NK-92 (cell line): ENCODE measurements at regions not wholly inside any gene's neighbourhood (a gene's known extent, or its start where the extent isn't known, plus 50 kb on each side); places are given as distances from the start of the nearest gene placed in this dataset.
A peak's percentile ranks its signal among the peaks of the same experiment; 100 is the strongest.

ENCODE experiments used
- DNase-seq: peaks from one replicate; lab custom pipeline; 2025; ENCODE audit not compliant: unreplicated experiment; lab: John Stamatoyannopoulos, UW

DNA sequence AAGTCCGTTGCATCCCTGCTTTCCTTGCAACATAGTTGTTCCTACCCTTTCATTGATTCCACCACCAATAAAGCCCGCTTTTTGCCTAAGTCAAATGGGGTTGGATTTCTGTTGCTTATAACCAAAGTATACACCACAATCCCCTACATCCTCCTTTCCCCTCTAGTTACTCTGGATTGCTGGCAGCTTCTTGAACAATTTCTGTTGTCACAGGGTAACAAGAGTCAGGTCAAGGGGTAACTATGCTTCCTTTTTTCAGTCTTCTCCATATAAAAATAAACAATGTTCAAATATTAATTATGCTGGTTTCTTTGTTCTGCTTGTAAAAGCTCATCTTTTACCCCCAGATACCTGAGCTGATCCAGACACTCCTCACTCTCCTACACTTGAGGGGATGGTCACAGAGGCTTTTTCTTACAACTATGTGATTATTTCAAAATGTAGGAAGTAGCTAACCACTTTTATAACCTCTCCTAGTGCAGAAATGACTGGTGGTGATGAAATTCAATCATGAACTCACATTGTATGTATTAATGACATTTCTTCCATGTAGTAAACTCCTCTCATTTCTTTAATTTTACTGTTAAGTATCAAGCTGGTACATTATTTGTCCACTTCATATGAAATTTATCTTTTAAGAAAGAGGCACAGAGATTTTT is 136.5 kb downstream of the SNX18 start:
- DNase-seq, result no peak

DNA sequence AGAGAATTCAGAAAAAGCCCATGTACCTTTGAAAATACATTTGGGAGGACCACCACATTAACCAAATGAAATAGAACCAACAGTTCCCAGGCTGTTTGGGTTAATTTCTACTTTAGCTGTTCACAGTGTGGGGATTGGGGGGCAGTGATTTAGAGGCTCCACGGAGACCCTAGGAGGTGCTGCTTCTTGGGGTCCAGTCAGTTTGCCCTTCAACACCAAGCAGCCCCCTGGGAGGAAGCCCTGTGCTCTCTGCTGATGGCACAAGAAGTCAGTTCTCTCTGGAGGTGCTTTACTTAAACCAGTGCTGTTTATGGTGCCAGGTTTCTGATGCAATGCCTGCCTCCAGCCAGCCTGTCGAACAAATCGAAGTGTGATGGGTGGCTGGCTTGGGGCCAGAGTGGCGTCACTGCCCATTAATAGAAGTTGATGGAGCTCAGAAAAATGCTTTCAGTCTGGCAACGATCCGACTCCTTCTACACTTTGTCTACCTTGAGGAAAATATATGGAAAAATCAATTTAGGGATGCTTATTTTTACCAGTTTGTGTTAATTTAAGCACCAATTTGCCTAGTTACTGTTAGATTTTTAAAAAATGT is 134.0 kb downstream of the SNX18 start:
- no peak for DNase-seq

DNA sequence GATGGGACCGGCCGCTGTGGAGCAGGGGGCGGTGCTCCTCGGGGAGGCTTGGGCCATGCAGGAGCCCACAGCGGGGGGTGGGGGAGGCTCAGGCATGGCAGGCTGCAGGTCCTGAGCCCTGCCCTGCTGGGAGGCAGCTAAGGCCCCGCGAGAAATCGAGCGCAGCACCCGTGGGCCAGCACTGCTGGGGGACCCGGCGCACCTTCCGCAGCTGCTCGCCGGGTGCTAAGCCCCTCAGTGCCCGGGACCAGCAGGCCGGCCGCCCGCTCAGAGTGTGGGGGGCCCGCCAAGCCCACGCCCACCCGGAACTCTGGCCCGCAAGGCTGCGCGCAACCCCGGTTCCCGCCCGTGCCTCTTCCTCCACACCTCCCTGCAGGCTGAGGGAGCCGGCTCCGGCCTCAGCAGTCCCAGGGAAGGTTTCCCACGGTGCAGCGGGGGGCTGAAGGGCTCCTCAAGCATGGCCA is 131.5 kb downstream of the SNX18 start:
- no peak for DNase-seq

DNA sequence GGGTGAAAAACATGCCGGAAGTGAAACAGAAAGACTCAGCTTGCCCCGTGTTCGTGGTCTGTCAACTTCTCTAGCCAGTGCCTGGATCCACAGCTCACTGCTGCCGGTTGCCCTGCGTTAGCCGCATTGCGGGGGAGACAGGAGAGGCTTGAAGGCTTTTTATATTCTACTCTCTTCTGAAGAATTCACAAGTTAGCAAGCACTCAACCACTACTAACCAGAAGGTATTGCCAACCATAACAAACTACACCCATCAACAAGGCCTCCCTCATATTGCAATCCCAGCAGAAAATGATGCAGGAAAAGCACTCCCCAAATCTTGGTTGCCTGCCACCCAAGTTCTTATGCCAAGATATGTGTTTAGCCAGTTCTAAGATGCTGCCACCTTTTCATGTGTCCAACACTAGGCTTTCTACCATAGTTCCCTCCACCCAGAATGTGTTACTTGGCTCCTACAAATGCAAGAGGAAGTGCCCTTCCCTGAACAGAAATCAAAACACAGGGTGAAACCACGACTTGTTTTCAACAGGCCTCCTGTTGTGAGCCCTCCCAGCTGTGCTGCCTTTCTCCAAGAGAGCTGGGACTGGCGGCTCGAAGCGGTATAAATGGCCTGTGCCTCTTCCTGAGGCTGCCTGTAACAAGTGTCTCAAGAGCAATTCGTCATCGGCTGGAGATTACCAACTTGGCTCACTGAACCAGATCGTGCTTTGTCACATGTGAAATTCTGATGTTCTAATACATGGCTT is 129.0 kb downstream of the SNX18 start:
- DNase-seq, result peak; percentile 19

DNA sequence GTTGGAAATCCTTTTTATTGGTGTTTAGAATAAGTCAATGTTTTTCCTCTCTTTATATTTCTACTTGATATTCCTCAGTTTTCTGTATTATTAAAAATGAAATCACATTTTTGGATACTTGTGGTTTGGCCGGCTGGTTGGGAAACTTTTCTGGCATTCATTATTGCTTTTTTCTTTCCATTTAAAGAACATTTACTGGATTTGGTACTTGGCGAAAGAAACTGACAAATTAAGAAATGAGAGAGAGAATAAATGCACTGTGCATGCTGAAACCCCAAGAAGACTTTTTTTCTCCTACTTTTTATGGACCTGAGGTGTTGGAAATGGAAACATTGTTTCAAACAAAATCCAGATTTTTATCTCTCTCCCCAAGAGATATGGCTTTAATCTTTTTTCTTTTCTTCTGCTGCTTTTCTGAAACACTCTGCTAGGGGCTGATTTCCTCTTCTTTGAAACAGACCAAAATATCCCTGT is 128.4 kb downstream of the SNX18 start:
- DNase-seq, result no peak

DNA sequence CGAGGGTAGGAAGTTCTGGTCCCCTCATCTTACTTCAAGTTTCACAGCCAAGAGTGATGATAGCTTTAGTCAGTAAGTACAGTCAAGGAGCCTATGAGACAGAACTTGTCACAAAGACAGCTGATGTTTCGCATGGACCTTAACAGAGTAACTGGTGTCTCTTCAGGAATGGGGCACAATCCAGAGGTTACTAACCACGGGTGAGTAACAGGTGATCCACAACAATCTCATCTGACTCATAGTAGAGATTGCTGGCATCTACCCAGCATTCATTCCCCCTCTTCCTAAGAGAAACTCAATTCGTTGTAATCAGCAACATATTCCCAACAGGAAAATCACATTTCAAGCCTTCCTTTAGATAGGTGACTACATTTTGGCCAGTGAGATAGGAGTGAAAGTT is 126.7 kb downstream of the SNX18 start:
- no peak for DNase-seq

DNA sequence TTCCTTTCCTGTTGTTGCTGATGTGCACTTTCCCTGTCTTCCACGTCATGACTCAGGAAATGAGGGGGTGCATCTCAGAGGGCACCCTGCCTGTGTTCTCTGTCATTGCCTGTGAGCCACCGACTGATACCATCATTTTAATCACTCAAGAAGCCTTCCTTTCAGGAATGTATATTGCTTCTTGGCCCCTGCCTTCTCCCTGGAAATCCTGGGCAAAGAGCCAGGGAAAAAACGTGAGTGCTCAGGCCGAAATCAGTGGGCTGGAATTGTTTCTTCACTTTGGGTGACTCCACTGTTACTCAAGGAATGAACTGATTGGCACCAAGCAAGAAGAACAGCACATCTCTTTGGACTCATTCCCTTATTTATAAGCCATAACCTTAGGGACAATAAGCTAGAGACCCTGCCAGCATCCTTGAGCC is 126.1 kb downstream of the SNX18 start:
- no peak for DNase-seq

DNA sequence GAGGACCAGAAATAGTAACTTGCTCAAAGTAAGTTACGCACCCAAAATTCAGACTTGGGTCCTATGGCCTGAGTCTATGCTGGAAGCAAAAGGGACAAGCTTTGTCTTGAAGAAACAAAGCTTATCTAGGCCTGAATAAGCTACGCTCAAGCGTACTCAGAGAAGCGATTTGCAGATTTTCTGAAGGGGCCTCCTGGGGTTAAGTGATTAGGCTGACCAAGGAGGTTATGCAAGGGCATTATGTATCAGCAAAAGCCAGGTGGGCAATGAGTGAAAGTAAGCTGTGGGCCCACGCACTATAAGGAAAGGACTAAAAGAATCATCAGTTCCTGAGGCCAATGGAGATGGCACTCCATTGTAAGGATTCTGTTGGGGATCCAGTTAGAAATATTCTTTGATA is 122.1 kb downstream of the SNX18 start:
- DNase-seq, result no peak

DNA sequence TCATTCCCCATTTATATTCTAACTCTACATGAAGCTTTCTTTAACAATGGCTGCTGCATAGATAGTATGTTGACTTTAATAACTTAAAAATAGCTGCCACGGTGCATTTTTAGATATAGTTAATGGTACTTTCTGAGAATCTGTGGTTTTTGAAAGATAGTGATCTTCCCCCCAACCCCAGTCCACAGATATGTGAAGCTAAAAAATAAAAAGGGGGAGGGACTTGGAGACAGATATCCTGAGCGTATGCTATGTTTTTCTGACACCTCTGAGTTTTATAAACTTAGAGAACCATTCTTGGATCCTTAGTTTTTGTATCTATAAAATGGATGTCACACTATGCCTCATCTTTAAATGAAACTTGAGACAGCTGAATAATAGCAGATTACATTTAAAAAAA is 120.5 kb downstream of the SNX18 start:
- DNase-seq, result no peak

DNA sequence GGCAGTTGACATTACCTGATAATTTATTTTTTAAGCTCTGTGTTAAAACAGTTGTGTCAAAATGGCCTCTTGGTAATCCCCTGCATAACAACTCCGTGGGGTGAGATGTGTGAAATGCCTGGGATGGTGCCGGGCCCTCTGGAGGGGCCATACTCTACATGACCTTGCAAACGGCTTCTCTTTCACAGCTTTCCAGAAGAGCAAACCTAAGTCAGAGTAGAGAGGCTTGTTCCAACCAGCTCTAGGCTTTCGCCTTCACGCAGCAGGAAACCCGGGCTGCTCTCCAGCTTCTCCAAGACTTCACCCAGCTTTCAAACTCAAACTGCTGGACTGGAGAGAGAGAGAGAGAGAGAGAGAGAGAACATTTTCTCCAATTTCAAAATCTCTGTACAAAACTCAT is 120.1 kb downstream of the SNX18 start:
- DNase-seq, result no peak

DNA sequence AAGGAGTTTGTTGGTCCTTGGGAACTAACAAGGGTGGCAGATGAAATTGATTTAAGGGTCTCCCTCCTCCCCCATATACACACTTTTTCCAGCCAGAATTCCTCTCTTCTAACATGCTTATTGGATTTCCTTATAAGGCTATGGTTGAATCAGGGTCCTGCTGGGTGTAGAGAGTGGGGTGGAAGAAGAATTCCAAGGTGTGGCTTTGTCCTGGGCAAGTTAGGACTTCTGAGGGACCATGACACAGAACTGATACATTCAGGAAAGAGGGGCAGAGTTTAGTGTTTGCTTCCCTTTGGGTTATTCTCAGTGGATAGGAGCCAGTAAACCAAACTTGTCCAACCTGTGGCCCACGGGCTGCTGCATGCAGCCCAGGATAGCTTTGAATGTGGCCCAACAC is 116.5 kb downstream of the SNX18 start:
- no peak for DNase-seq

DNA sequence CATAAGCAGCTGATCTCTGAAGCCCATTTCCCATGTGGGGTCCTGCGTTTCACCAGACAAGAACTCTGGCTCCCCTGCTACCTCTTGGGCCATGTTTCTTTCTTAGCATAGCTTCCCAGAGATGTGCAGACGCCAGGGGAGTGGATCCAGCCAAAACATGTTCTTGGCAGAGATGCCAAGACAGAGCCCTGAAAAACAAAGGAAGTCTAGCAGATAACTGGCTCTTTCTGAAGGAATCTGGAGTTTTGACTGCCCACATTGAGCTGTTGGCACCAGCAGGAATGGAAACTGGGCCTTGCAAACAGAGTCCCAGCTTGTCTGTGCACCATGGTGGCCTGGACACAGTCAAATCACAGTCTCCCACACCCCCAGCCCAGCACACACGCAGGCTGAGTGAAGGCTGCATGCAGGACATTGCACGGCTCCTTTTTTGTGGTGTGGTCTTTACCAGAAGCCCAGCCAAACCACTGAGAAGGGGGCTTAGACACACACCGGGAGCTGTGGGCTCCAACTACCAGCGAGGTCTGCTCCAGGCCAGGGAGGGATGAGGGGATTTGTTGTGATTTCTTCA is 114.7 kb downstream of the SNX18 start:
- DNase-seq, result no peak

DNA sequence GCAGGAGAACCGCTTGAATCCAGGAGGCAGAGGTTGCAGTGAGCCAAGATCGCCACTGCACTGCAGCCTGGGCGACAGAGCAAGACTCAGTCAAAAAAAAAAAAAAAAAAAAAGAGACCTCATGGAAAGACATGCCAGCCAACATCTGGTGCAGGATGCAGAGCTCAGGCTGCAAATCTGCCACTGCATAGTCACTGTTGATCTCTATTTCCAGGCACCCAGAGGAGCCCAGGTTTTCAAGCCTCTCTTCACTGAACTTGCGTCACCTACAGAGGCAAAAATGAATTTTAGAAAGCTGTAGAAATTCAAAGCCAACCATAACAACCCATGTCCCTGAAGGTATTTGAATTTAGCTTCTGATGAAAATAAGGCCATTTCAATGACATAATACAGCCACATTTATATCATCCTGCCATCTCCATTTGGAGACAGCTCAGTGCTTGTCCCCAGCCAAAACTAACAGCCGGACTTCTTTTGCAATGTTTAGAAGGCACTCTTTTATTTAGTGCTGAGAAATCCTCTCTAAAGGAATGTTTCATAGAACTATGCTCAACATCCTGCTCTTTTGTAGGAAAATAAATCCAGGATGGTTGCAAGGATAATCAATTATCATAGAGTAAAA is 113.3 kb downstream of the SNX18 start:
- DNase-seq, result no peak

DNA sequence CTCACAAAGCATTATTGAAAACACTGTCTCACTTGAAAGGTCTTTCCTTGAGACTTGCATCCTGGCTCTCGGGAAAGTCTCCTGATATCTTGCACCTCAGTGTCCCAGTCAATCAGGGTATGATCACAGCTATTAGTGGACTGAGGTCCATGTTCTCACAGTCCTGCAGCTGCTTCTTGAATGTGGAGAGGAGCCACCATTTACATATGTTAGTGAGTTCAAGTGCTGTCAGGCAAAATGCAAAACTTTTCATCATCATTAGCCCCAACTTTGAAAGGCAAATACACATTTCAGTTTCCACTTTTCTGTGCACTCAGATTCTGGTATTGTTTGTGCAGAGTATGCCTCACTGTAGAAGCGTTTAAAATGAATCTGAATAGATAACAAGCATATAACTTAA is 111.6 kb downstream of the SNX18 start:
- no peak for DNase-seq

DNA sequence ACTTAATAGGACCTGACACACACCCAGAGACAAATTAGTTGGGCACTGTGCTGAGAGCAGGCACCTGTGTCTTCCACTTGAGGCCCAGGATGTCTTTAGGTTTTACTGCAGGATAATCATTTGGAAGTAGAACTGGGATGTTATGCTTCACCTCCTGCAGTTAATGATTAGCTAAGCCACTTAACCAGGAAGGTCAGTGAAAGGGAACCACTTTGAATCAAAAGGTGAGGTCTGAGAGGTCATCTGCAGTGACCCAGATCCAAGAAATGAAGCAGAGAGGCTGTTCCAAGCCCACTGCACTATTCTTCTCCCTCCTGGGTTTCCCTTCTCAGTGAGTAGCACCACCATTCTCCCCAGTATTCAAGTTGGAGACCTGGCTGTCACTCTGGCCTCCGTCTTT is 110.5 kb downstream of the SNX18 start:
- no peak for DNase-seq

DNA sequence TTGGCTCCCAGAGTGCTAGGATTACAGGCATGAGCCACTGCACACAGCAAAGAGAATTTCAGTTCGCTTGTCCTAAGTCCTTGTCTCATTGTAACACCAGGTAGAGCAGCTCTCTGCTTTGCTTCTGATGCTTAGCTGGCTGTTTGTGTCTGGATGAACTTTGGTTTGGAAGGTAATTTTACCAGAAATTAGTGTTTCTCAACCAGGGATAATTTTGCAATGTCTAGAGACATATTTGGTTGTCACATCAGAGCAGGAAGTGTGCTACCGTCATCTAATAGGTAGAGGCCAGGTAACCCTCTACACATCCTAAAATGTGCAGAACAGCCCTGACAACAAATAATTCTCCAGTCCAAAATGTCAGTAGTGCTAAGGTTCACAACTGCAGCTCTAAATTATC is 108.8 kb downstream of the SNX18 start:
- DNase-seq, result no peak

DNA sequence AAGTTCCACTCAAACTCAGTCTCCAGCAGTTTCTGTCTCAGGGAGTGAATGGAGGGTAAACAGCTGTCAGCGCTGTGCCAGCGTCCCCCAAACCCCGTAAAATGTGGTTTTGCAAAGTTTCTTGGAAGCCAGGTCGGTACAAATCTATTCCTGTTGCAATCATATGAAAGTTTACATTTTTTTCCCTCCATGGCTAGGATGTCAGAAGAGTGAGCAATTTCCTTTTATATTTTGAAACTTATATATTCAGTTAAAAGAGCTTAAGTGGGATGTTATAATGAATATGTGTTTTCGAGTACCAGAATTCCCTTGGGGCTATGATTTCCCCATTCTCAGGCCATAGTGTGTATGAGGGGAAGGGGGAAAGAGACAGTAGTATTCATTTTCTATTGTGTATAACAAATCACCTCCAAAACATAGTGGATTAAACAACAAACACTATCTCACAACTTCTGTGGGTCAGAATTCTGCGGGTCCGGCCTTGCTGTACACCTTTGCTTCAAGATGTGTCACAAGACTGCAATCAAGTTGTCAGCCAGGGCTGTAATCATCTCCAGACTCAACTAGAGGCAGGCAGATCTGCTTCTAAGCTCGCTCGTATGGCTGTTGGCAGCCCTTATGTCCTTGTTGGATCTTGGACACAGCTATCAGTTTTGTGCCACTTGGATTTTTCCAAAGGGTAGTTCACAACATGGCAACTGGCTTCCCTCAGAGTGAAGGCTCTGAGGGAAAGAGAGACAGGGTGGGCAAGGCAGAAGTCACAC is 107.4 kb downstream of the SNX18 start:
- DNase-seq, result no peak

DNA sequence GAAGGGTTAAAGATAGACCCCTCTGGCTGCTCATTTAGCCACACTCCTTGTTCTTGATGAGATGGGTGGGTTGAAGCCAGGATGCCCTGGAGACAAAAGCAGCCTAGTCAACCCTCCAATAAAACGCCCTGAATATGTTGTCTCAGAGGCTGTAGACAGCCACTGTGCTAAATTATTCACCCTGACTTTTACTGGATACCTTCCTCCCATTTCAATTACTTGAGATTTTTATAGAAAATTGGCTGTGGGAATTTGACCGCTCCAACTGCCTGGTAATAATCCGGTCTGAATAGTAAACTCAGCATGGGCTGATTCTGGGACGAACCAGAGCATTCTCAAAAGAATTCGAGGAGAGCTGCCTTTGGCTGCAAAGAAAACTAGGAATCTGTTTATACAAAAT is 104.2 kb downstream of the SNX18 start:
- DNase-seq, result no peak

DNA sequence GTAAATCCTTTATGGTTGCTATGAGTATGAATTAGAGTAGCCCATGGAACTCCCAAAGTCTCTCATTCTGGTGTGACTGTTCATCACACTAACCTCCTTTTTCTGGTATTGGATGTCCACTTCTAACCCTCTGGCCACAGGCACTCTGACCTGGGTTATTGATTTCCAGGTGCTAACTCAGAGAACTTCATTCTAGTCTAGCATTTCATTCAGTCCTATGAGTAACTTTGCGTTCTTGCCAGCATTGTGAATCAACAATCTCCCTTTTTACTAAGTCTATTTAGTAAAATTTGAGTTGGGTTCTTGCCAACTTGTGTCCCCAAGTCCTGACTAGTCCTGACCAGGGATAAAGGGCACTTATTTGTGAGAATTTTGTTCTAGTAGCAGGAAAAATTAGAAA is 103.5 kb downstream of the SNX18 start:
- no peak for DNase-seq

DNA sequence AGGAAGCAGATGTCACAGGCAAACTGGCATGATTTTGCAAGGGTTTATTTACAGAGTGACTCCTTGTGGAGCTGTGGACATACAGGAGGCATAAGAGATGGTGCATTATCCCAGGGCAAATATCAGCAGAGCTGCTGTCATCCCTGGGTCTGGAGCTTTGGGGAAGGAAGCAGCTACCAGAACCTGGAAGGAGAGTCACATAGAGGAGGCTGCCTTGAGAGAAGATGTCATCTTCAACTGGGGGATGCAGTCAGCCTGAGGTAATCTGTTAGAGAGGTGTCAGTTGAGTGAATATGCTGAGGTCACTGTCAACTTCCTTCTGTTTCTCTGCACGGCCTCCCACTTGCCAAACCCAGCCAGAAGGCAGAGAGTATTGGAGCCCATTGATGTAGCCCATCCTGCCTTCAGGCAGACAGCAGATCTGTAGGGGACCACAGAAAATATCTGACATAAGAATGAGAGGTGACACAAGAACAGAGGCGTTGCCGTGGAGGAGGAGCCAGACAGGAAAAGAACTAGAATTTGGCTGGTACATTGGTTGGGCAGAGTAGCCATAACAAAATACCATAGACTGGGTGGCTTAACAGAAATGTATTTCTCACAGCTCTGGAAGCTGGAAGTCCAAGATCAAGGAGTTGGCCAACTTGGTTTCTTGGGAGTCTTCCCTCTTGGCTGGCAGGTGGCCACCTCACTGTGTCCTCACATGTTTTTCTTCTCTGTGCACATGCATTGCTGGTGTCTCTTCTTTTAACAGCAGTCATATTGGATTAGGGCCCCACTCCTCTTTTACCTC is 102.8 kb downstream of the SNX18 start:
- DNase-seq, result no peak
